Nephron (organoid): ENCODE measurements at regions not wholly inside any gene's neighbourhood (a gene's known extent, or its start where the extent isn't known, plus 50 kb on each side); places are given as distances from the start of the nearest gene placed in this dataset.

Experiments
- H3K27ac Mint-ChIP-seq, 3 experiments: 2 replicates each; pipeline ENCODE4 v1.8.0; 2020; ENCODE audit warnings: mixed read lengths in 3 of 3, mild to moderate bottlenecking in 2 of 3, moderate library complexity in 1 of 3
- H3K27me3 Mint-ChIP-seq: 2 replicates; pipeline ENCODE4 v1.8.0; 2021; ENCODE audit warnings: low read depth, mild to moderate bottlenecking, moderate library complexity, mixed read lengths
- H3K36me3 Mint-ChIP-seq: 2 replicates; pipeline ENCODE4 v1.8.0; 2020; ENCODE audit warnings: low read depth, mixed read lengths
- H3K4me1 Mint-ChIP-seq: 2 replicates; pipeline ENCODE4 v1.8.0; 2020; ENCODE audit warnings: mixed read lengths
- H3K4me3 Mint-ChIP-seq, 3 experiments: 2 replicates each; pipeline ENCODE4 v1.8.0; 2020; ENCODE audit warnings: mild to moderate bottlenecking in 3 of 3, mixed read lengths in 3 of 3, moderate library complexity in 2 of 3
- H3K9me3 Mint-ChIP-seq: 2 replicates; pipeline ENCODE4 v1.8.0; 2020; ENCODE audit warnings: mixed read lengths
- TF ChIP-seq, protein P1 (sequence below), 3 experiments: fragments of 200-600 bp; sonication (generic); IDR thresholded peaks; one replicate each; pipeline ENCODE4 v1.5.0; 2021; ENCODE audit warnings: antibody characterized with exemption in 3 of 3; ENCODE audit not compliant: unreplicated experiment in 3 of 3

DNA sequence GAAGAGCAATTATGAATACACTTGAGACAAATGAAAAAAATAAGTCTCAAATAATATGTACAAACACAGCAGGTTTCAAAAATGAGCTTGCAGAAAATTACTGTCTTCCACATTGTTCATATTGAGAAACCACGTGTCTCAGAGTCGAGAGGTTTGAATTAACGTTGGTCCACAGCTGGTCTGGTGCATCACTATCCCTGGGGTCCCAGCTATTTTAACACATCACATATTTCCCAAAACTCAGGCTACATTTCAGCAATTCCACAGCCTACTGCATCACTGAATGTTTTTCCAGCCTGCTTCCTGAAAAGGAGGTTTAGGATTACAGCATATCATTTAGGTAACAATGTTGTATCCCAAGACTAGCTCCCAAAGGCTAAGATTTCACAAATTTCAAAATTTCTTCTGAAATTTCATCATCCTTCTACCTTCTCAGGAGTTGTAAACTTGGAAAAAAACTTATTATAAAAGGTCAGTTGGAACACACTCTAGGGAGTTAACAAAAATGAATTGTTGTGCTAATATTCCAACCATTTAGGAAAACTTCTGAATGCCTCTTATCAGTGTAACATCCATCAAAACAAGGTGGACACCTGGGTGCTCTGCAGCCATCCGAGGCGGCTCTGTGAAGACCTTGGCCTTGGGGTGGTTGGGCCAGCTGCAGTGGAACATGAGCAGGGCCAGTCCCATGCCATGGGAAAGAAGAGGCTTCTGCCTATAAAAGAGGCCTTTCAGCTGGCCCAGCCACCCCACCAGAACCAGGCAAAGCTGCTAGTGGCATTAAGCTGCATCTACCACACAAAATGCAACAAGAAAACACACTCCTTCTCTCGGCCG, 198.1 kb upstream of the RBBP8 start:
- no peaks in the 10 kb centered on the region for H3K9me3 Mint-ChIP-seq
- no peaks in the 10 kb centered on the region for H3K27me3 Mint-ChIP-seq
- TF ChIP-seq, protein P1, sequence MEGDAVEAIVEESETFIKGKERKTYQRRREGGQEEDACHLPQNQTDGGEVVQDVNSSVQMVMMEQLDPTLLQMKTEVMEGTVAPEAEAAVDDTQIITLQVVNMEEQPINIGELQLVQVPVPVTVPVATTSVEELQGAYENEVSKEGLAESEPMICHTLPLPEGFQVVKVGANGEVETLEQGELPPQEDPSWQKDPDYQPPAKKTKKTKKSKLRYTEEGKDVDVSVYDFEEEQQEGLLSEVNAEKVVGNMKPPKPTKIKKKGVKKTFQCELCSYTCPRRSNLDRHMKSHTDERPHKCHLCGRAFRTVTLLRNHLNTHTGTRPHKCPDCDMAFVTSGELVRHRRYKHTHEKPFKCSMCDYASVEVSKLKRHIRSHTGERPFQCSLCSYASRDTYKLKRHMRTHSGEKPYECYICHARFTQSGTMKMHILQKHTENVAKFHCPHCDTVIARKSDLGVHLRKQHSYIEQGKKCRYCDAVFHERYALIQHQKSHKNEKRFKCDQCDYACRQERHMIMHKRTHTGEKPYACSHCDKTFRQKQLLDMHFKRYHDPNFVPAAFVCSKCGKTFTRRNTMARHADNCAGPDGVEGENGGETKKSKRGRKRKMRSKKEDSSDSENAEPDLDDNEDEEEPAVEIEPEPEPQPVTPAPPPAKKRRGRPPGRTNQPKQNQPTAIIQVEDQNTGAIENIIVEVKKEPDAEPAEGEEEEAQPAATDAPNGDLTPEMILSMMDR (IDR thresholded peaks at IDR 0.05; ENCODE audit: unreplicated experiment in 3 of 3): no peak
- H3K27ac Mint-ChIP-seq: no peak overlapping the region
- no peaks in the 10 kb centered on the region for H3K4me1 Mint-ChIP-seq
- H3K36me3 Mint-ChIP-seq: no peaks in the 10 kb centered on the region
- H3K4me3 Mint-ChIP-seq: no peak overlapping the region

DNA sequence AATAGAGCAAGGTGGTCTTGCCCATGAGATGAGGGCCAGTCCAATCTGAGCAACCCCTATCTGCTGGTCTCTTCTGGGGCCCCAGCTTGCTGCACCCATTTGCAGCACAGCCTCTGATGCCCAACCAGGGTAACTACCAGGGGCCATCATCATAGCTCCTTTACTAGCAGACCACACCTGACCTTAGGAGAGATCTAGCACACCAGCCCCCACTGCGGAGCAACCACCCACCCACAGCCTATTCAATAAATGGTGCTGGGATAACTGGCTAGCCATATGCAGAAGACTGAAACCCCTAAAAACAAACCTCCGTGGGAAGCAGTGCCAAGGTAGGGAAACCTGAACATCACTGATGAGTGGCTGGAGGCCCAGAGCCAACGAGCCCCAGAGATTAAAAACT, 196.1 kb upstream of the RBBP8 start:
- Mint-ChIP-seq H3K4me3 (no peak overlapping the region), H3K36me3 (no peaks in the 10 kb centered on the region), H3K27ac (no peak overlapping the region), H3K4me1 (no peaks in the 10 kb centered on the region), H3K27me3 (no peaks in the 10 kb centered on the region), H3K9me3 (no peaks in the 10 kb centered on the region)
- TF ChIP-seq, protein P1 (IDR thresholded peaks at IDR 0.05; ENCODE audit: unreplicated experiment in 3 of 3): no peak

DNA sequence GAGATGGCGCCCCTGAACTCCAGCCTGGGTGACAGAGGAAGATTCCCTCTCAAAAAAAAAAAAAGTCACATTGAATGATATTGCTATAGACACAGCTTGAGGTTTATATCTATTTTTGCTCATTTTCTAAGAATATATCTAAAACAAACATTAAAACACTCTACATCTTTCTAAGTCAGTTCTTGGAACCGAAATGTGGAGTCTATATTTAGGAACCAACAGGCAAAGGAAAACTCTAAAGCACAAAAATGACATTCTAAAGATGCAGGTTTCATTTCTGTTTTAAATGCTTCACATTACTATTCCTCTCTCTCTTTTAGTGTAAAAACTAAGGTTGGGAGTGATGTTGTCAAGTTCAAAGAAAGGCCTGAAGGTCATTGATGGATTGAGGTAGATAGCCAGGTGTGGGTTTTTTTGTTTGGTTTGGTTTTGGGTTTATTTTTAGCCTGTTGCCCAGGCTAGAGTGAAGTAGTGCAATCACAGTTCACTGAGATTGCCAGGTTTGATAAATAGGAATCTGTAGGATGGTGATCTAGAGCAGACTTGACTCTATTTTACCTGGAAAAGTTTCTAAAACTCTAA, 194.0 kb upstream of the RBBP8 start:
- Mint-ChIP-seq H3K27ac (no peak overlapping the region), H3K9me3 (peaks cover 5% of the 10 kb centered on the region), H3K4me3 (no peak overlapping the region), H3K36me3 (peaks cover 4% of the 10 kb centered on the region), H3K4me1 (no peaks in the 10 kb centered on the region), H3K27me3 (no peaks in the 10 kb centered on the region)
- TF ChIP-seq, protein P1 (IDR thresholded peaks at IDR 0.05; ENCODE audit: unreplicated experiment in 3 of 3): no peak

DNA sequence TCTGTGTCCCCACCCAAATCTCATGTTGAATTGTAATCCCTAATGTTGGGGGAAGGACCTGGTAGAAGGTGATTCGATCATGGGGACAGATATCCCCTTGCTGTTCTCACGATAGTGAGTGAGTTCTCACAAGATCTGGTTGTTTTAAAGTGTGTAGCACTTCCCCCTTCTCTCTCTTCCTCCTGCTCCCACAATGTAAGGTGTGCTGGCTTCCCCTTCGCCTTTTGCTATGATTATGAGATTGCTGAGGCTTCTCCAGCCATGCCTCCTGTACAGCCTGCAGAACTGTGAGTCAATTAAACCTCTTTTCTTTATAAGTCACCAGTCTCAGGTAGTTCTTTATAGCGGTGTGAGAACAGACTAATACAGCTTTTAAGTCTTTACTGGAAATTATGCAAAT, 193.3 kb upstream of the RBBP8 start:
- TF ChIP-seq, protein P1 (IDR thresholded peaks at IDR 0.05; ENCODE audit: unreplicated experiment in 3 of 3): no peak
- no peak overlapping the region for H3K27ac Mint-ChIP-seq
- peaks cover 4% of the 10 kb centered on the region for H3K36me3 Mint-ChIP-seq
- no peaks in the 10 kb centered on the region for H3K27me3 Mint-ChIP-seq
- H3K4me1 Mint-ChIP-seq: no peaks in the 10 kb centered on the region
- no peak overlapping the region for H3K4me3 Mint-ChIP-seq
- H3K9me3 Mint-ChIP-seq: peaks cover 8% of the 10 kb centered on the region

DNA sequence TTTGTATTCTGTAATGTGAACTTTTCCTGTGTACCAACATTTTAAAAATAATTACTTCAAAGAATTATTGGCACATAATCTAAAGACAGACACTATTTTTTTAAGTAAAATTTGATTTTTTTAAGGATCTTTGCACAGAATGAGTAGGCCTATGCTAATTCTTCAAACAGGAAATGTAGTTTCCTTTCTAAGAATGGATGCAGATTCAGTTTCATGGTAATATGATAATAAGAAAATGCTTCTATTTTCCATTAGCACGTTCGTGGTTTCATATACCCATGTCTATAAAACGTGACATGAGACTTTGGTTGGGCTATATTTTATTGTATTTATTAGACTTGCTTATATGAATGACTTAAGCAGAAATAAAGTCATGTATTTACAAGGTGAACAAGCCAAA, 191.8 kb upstream of the RBBP8 start:
- Mint-ChIP-seq H3K36me3 (peaks cover 4% of the 10 kb centered on the region), H3K4me1 (no peaks in the 10 kb centered on the region), H3K4me3 (no peak overlapping the region), H3K27ac (no peak overlapping the region), H3K27me3 (no peaks in the 10 kb centered on the region), H3K9me3 (peaks cover 15% of the 10 kb centered on the region)
- TF ChIP-seq, protein P1 (IDR thresholded peaks at IDR 0.05; ENCODE audit: unreplicated experiment in 3 of 3): no peak

DNA sequence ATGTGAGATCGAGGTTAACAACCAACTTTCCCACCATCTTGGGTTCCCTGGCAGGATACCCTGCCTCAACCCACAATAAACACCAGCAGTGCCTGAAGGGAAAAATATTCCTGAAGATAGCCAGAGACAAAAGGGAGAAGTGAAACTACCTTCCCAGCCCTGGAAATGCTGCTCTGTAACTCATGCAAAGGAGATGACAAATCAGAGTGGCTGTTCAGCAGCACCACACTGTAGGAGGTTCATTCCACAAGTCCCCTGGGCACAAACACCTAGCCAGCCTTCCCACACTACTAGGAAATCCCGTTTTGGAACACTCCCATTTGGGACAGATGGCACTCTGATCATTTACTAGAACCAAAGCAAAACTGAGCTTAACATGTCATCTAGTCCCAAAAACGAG, 190.7 kb upstream of the RBBP8 start:
- H3K4me1 Mint-ChIP-seq: no peaks in the 10 kb centered on the region

More for the DNA sequence above, 190.7 kb upstream of the RBBP8 start:
- H3K36me3 Mint-ChIP-seq: peaks cover 4% of the 10 kb centered on the region
- H3K4me3 Mint-ChIP-seq: no peak overlapping the region
- TF ChIP-seq, protein P1 (IDR thresholded peaks at IDR 0.05; ENCODE audit: unreplicated experiment in 3 of 3): no peak
- peaks cover 18% of the 10 kb centered on the region for H3K9me3 Mint-ChIP-seq
- no peaks in the 10 kb centered on the region for H3K27me3 Mint-ChIP-seq
- no peak overlapping the region for H3K27ac Mint-ChIP-seq
